Suprapubic skin (tissue), 4 donors: ENCODE measurements at regions not wholly inside any gene's neighbourhood (a gene's known extent, or its start where the extent isn't known, plus 50 kb on each side); places are given as distances from the start of the nearest gene placed in this dataset.

Experiments
- POLR2A ChIP-seq, 2 donors: fragments of 450-650 bp; IDR thresholded peaks; one replicate each; pipeline ENCODE4 v1.6.1; 2017; ENCODE audit warnings: antibody characterized with exemption in 2 of 2, mild to moderate bottlenecking in 2 of 2, moderate library complexity in 2 of 2
- POLR2AphosphoS5 ChIP-seq, 3 donors: sonication (generic); formaldehyde crosslinking; IDR thresholded peaks; one replicate each; pipeline ENCODE4 v1.6.1; 2017; ENCODE audit warnings: antibody characterized with exemption in 3 of 3
- TF ChIP-seq, protein P1 (sequence below), 2 donors: fragments of 200-600 bp in 1 of 2; fragments of 450-650 bp in 1 of 2; sonication (generic) in 1 of 2; IDR thresholded peaks; one replicate each; pipeline ENCODE4 v1.5.1; 2016 to 2019; ENCODE audit warnings: antibody characterized with exemption in 2 of 2, mild to moderate bottlenecking in 1 of 2, moderate library complexity in 1 of 2

- TF ChIP-seq POLR2A (IDR thresholded peaks at IDR 0.05): no peak
- TF ChIP-seq, protein P1, sequence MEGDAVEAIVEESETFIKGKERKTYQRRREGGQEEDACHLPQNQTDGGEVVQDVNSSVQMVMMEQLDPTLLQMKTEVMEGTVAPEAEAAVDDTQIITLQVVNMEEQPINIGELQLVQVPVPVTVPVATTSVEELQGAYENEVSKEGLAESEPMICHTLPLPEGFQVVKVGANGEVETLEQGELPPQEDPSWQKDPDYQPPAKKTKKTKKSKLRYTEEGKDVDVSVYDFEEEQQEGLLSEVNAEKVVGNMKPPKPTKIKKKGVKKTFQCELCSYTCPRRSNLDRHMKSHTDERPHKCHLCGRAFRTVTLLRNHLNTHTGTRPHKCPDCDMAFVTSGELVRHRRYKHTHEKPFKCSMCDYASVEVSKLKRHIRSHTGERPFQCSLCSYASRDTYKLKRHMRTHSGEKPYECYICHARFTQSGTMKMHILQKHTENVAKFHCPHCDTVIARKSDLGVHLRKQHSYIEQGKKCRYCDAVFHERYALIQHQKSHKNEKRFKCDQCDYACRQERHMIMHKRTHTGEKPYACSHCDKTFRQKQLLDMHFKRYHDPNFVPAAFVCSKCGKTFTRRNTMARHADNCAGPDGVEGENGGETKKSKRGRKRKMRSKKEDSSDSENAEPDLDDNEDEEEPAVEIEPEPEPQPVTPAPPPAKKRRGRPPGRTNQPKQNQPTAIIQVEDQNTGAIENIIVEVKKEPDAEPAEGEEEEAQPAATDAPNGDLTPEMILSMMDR (IDR thresholded peaks at IDR 0.05): no peak
- no peak for TF ChIP-seq POLR2AphosphoS5 (IDR thresholded peaks at IDR 0.05)
Measured at GRCh38 chr1:228900099-228900885, 165.0 kb downstream of the RHOU start.
